GM10266 (cell line): ENCODE measurements at regions not wholly inside any gene's neighbourhood (a gene's known extent, or its start where the extent isn't known, plus 50 kb on each side); places are given as distances from the start of the nearest gene placed in this dataset.

ENCODE experiments used
- DNase-seq: peaks from one replicate; pipeline ENCODE4 v3.0.0; 2012; ENCODE audit errors: extremely low spot score
- TF ChIP-seq, protein P1 (sequence below): IDR thresholded peaks from 2 replicates; pipeline ENCODE4 v1.5.1; 2012; ENCODE audit warnings: mild to moderate bottlenecking, low read depth; ENCODE audit not compliant: control insufficient read depth, insufficient read depth; ENCODE audit errors: missing control alignments

DNA sequence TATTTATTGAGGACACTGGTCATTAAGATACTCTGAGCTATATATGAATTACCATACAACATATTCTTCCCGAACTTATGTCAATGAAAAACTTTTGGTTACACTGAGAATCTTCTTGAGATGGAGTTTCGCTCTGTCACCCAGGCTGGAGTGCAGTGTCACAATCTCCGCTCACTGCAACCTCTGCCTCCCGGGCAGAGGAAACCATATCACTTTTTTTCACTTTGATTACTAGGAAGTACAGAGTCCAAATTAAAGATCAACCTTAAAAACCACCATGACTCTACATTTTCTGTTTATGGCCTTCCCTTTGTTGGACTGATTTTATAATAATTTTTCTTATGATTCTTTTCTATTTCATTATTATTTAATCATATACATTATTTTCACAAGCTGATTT is 336.5 kb downstream of the FSCB start:
- TF ChIP-seq, protein P1, sequence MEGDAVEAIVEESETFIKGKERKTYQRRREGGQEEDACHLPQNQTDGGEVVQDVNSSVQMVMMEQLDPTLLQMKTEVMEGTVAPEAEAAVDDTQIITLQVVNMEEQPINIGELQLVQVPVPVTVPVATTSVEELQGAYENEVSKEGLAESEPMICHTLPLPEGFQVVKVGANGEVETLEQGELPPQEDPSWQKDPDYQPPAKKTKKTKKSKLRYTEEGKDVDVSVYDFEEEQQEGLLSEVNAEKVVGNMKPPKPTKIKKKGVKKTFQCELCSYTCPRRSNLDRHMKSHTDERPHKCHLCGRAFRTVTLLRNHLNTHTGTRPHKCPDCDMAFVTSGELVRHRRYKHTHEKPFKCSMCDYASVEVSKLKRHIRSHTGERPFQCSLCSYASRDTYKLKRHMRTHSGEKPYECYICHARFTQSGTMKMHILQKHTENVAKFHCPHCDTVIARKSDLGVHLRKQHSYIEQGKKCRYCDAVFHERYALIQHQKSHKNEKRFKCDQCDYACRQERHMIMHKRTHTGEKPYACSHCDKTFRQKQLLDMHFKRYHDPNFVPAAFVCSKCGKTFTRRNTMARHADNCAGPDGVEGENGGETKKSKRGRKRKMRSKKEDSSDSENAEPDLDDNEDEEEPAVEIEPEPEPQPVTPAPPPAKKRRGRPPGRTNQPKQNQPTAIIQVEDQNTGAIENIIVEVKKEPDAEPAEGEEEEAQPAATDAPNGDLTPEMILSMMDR: no peak
- no peak for DNase-seq

DNA sequence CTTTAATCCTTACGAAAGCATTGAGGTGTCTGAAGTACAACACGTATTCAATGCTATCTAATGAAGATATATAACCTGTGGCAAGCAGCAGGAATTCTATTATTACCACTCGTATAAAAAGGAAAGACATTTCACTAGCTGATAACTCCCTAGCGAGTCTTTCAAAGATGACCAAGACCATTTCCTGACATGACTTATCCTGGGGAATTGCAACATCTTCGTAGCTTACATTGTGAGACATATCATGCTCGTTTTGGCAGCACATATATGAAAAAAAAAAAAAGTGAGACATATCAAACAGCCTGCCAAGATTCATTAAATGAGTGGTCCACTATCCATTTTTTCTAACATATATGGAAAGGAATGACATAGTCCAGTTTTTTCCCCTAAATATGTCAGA is 337.0 kb downstream of the FSCB start:
- TF ChIP-seq, protein P1: no peak
- no peak for DNase-seq

DNA sequence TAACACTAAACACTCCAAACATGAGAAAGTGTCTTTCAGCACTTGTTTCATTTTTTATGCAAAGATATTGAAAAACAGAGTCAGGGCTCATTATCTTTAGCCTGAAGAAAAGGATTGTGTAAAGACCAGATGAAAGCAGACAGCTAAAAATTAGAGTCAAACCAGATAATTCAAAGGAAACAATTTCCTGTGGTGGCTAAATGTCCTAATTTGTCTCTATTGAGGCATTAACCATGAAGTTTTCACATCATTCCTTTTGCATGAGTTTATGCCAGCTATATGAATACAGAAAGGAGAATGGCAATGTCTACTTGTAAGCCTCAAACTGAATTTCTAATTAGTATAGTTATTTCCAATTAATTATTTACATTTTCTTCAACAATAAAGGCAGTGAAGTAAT is 338.5 kb downstream of the FSCB start:
- TF ChIP-seq, protein P1: no peak
- DNase-seq: no peak

DNA sequence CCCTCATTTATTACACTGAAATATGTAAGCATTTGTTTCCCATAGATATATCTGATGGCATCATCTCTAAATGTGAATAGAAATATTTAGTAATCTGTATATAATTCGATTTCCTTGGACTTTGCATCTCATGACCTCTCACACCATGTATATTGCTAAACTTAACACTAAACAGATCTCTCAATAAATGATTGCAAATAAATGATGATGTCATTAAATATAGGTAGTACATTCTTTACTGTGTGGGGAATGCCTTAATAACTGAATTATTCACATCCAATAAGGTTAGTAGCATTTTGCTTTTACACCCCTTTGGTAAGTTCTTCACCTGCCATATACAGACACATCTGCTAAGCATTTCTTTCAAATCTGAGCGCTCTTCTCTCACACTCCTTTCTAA is 340.5 kb downstream of the FSCB start:
- TF ChIP-seq, protein P1: no peak
- no peak for DNase-seq

DNA sequence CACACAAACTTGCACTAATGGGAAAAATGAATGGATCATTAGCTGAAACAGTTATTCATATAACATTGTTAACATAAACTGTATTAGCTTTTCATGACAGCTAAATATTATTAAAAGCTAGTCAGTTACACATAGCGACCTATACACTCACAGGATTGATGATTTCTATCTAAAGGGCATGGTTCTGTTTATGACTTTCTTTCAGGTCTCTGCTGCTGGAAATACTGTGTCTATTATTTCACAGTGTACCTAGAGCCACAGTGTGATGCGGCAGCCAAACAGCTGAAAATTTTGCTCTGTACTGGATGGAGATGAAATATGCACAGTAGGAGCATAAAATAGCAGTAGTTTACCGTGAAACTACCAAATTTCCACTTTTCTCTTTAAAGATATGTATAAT is 341.1 kb downstream of the FSCB start:
- TF ChIP-seq, protein P1: no peak
- no peak for DNase-seq

DNA sequence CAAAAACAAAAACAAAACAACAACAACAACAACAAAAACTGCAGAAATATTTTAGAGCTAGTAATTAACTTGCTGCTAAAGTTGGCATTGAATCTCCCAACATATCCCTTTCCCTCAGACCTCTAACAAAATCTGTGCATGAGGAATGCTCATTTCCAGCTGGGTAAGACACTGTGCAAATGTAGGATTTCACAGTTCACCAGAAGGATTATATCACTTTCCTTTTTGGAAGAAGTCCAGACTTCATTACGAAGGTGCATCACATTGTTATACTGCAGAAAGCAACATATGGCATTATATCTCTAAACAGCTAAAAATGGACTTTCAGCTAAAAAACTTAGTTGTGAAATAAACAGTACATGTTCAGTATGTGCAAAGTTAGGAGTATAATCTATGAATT is 341.8 kb downstream of the FSCB start:
- TF ChIP-seq, protein P1: no peak
- DNase-seq: no peak

DNA sequence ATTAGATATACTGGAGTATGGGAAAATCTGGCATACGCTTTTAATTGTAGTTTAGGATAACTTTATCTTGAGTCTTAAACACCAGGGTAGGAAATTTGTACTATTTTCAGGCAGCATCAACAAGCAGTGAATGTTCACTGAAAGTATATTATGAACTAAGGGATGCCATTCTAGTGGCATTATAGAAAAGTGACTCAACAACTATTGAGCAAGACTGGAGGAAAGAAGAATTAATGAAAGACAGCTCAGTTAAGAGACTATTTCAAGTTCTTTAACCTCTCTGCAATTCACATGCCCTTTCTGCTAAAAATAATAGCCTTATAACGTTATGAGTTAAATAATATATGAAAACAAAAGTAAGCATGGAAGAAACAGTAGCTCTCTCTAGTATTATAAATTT is 343.1 kb downstream of the FSCB start:
- DNase-seq: no peak
- TF ChIP-seq, protein P1: no peak
